Panc1 (cell line): ENCODE measurements at regions not wholly inside any gene's neighbourhood (a gene's known extent, or its start where the extent isn't known, plus 50 kb on each side); places are given as distances from the start of the nearest gene placed in this dataset.

Experiments
- ATAC-seq: fragments of 200-7000 bp; cut with Tn5 transposase; 2 replicates; pipeline ENCODE4 v1.9.1; 2020; ENCODE audit warnings: mild to moderate bottlenecking, moderate library complexity
- BruUV-seq: library from RNA; stranded (reverse); fragments of 400-500 nt; replicated peaks from 2 replicates; lab custom pipeline; 2021; lab: Mats Ljungman, UMichigan
- CTCF ChIA-PET: fragments of 300-600 bp; sonication (Branson Sonifier 250); formaldehyde crosslinking; loops from one replicate; lab custom pipeline; 2022; ENCODE audit warnings: antibody characterized with exemption; lab: Charles Lee
- POLR2A ChIA-PET: fragments of 300-600 bp; sonication (Branson Sonifier 250); formaldehyde crosslinking; loops from one replicate; lab custom pipeline; 2022; ENCODE audit warnings: antibody characterized with exemption; lab: Charles Lee
- DNase-seq: peaks from one replicate; pipeline ENCODE4 v3.0.0-alpha.2; 2010; ENCODE audit warnings: low read depth, low spot score
- H3K27ac ChIP-seq: 2 replicates; pipeline ENCODE4 v1.5.1; 2011; ENCODE audit warnings: mild to moderate bottlenecking, low read length, inconsistent platforms
- H3K27me3 ChIP-seq: fragments of 200-500 bp; sonication (Bioruptor generic); 2 replicates; pipeline ENCODE4 v1.6.0; 2014; ENCODE audit warnings: low read length, inconsistent platforms; ENCODE audit not compliant: control insufficient read depth, insufficient read depth
- H3K36me3 ChIP-seq: fragments of 200-500 bp; sonication (Bioruptor generic); 2 replicates; pipeline ENCODE4 v1.5.1; 2014; ENCODE audit warnings: inconsistent platforms, mild to moderate bottlenecking, low read length, moderate library complexity; ENCODE audit not compliant: control insufficient read depth, insufficient read depth
- H3K4me1 ChIP-seq: 2 replicates; pipeline ENCODE4 v1.5.1; 2011; ENCODE audit warnings: inconsistent platforms, mild to moderate bottlenecking, low read length, moderate library complexity; ENCODE audit not compliant: control insufficient read depth, insufficient read depth
- H3K4me3 ChIP-seq, 2 experiments: 2 replicates each; pipeline ENCODE4 v1.5.1; 2011 to 2012; ENCODE audit warnings: low read depth in 2 of 2, low read length in 2 of 2, mild to moderate bottlenecking in 2 of 2, inconsistent platforms in 1 of 2, moderate library complexity in 1 of 2
- H3K9me3 ChIP-seq: fragments of 200-500 bp; sonication (Bioruptor generic); 2 replicates; pipeline ENCODE4 v1.5.1; 2014; ENCODE audit warnings: low read depth, mild to moderate bottlenecking, inconsistent platforms, low read length, moderate library complexity; ENCODE audit not compliant: control insufficient read depth, insufficient read depth
- POLR2AphosphoS5 ChIP-seq: IDR thresholded peaks from 2 replicates; pipeline ENCODE4 v1.6.1; 2012; ENCODE audit warnings: mild to moderate bottlenecking, low read depth, low read length, moderate library complexity
- SIN3A ChIP-seq: IDR thresholded peaks from 2 replicates; pipeline ENCODE4 v1.6.1; 2012; ENCODE audit warnings: low read depth, mild to moderate bottlenecking, low read length, moderate library complexity, borderline replicate concordance; ENCODE audit not compliant: insufficient read depth
- TCF7L2 ChIP-seq: IDR thresholded peaks from 2 replicates; pipeline ENCODE4 v1.6.1; 2011; ENCODE audit warnings: mild to moderate bottlenecking, low read depth, low read length, inconsistent platforms
- in situ Hi-C: cut with HindIII; loops from 2 replicates; pipeline ENCODE4 v1.10.0; 2016; ENCODE audit warnings: low sequenced_read_pairs, low pct_unique_long_range_greater_than_20kb
- intact Hi-C: fragments of 100-400 bp; cut with micrococcal nuclease; formaldehyde crosslinking; loops from one replicate; pipeline ENCODE4 v1.10.0; 2022; ENCODE audit not compliant: unreplicated experiment
- TF ChIP-seq, protein P1 (sequence below), 2 experiments: IDR thresholded peaks; 2 replicates each; pipeline ENCODE4 v1.6.1; 2011 to 2012; ENCODE audit warnings: low read depth in 2 of 2, control low read depth in 1 of 2, low read length in 1 of 2, mild to moderate bottlenecking in 1 of 2, moderate library complexity in 1 of 2; ENCODE audit not compliant: insufficient read depth in 1 of 2
- TF ChIP-seq, protein P2 (sequence below): fragments of 450-650 bp; IDR thresholded peaks from 2 replicates; pipeline ENCODE4 v1.5.1; 2017; ENCODE audit warnings: mild to moderate bottlenecking

DNA sequence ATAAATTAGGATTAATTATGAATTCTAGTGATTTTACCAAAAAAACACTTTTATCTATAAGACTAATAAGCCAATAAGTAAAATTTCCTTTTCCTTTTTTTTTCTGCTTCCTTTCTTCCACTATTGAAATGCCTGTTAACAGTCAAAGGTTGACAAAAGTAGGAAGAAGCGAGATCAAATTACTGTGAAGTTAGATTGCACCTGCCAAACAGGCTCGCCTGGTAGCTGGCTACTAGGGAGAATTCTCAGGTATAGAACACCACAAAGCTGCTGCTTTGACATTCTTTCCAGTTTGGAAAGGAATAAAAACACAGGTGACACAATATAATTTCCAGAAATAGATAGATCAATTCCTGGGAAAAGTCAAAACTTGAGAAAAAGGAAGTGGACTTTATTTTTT is 749.0 kb downstream of the NSUN3 start:
- ATAC-seq (no peak), DNase-seq (no peak)
- H3K9me3 ChIP-seq: no peaks in the 10 kb centered on the region; the same call in 1 of the 2 replicates
- H3K27ac ChIP-seq: no peak overlapping the region
- CTCF ChIA-PET: no interaction called here
- BruUV-seq: no TSS peak
- no peaks in the 10 kb centered on the region for H3K4me1 ChIP-seq
- H3K4me3 ChIP-seq: no peak overlapping the region
- H3K27me3 ChIP-seq: no peaks in the 10 kb centered on the region
- POLR2A ChIA-PET: no interaction called here
- in situ Hi-C loops (no loop called here), intact Hi-C loops (no loop called here)
- H3K36me3 ChIP-seq: no peaks in the 10 kb centered on the region
- TF ChIP-seq, protein P1, sequence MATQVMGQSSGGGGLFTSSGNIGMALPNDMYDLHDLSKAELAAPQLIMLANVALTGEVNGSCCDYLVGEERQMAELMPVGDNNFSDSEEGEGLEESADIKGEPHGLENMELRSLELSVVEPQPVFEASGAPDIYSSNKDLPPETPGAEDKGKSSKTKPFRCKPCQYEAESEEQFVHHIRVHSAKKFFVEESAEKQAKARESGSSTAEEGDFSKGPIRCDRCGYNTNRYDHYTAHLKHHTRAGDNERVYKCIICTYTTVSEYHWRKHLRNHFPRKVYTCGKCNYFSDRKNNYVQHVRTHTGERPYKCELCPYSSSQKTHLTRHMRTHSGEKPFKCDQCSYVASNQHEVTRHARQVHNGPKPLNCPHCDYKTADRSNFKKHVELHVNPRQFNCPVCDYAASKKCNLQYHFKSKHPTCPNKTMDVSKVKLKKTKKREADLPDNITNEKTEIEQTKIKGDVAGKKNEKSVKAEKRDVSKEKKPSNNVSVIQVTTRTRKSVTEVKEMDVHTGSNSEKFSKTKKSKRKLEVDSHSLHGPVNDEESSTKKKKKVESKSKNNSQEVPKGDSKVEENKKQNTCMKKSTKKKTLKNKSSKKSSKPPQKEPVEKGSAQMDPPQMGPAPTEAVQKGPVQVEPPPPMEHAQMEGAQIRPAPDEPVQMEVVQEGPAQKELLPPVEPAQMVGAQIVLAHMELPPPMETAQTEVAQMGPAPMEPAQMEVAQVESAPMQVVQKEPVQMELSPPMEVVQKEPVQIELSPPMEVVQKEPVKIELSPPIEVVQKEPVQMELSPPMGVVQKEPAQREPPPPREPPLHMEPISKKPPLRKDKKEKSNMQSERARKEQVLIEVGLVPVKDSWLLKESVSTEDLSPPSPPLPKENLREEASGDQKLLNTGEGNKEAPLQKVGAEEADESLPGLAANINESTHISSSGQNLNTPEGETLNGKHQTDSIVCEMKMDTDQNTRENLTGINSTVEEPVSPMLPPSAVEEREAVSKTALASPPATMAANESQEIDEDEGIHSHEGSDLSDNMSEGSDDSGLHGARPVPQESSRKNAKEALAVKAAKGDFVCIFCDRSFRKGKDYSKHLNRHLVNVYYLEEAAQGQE (IDR thresholded peaks at IDR 0.05; ENCODE audit: insufficient read depth in 1 of 2, low read depth in 2 of 2, low read length in 1 of 2): no peak
- no peak for TF ChIP-seq TCF7L2
- TF ChIP-seq, protein P2, sequence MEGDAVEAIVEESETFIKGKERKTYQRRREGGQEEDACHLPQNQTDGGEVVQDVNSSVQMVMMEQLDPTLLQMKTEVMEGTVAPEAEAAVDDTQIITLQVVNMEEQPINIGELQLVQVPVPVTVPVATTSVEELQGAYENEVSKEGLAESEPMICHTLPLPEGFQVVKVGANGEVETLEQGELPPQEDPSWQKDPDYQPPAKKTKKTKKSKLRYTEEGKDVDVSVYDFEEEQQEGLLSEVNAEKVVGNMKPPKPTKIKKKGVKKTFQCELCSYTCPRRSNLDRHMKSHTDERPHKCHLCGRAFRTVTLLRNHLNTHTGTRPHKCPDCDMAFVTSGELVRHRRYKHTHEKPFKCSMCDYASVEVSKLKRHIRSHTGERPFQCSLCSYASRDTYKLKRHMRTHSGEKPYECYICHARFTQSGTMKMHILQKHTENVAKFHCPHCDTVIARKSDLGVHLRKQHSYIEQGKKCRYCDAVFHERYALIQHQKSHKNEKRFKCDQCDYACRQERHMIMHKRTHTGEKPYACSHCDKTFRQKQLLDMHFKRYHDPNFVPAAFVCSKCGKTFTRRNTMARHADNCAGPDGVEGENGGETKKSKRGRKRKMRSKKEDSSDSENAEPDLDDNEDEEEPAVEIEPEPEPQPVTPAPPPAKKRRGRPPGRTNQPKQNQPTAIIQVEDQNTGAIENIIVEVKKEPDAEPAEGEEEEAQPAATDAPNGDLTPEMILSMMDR: no peak
- TF ChIP-seq SIN3A: no peak
- no peak for TF ChIP-seq POLR2AphosphoS5

DNA sequence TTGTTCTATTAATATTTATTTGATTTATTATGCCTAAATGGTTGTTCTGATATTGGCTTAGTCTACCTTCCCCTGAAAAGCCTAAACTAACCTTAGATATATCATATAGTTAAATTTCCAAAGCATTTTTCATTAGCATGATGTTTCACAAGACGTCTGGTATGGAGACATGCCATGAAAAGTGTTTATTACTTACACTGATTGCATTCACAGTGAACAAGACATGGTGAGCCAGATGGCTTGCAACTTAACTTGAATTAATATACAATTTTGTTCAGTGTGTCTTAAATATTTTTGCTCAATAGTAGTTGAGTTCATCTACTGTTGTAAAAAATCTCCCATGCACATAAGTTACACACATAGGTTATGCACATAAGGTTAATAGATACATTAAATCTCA is 758.4 kb downstream of the NSUN3 start:
- CTCF ChIA-PET: no interaction called here
- Histone ChIP-seq H3K9me3 (peaks cover 4% of the 10 kb centered on the region; the same call in 1 of the 2 replicates), H3K27me3 (no peaks in the 10 kb centered on the region), H3K36me3 (no peaks in the 10 kb centered on the region), H3K27ac (no peak overlapping the region), H3K4me1 (no peaks in the 10 kb centered on the region), H3K4me3 (no peak overlapping the region)
- in situ Hi-C loops (no loop called here), intact Hi-C loops (loop anchor here (10.0 kb wide), 1 partner anchor 576 kb away; no protein-coding TSS in a partner anchor)
- TF ChIP-seq POLR2AphosphoS5: no peak
- TF ChIP-seq, protein P1 (IDR thresholded peaks at IDR 0.05; ENCODE audit: insufficient read depth in 1 of 2, low read depth in 2 of 2, low read length in 1 of 2): no peak
- no peak for TF ChIP-seq TCF7L2
- TF ChIP-seq, protein P2: no peak
- no peak for TF ChIP-seq SIN3A
- ATAC-seq (no peak), DNase-seq (no peak)
- no TSS peak for BruUV-seq
- POLR2A ChIA-PET: no interaction called here
